Skeletal muscle cell (primary cell): ENCODE measurements at regions not wholly inside any gene's neighbourhood (a gene's known extent, or its start where the extent isn't known, plus 50 kb on each side); places are given as distances from the start of the nearest gene placed in this dataset.
"Not testable (repeated sequence)": the region's sequence is repeated elsewhere in the genome, so short reads cannot be mapped to it uniquely, and the experiment has no call there.

Experiments used
- DNase-seq: peaks from one replicate; pipeline ENCODE4 v3.0.0-alpha.2; 2010; ENCODE audit warnings: low read depth
- H3K4me3 ChIP-seq: 2 replicates; pipeline ENCODE4 v1.5.1; 2011; ENCODE audit warnings: low read depth, mild to moderate bottlenecking, control low read depth, low read length, moderate library complexity

GRCh38 chr21:19523061-19523460, 1119.5 kb upstream of the TMPRSS15 start:
- no peak for DNase-seq
- H3K4me3 ChIP-seq, result no peak overlapping the region

GRCh38 chr21:19523746-19524145, 1120.2 kb upstream of the TMPRSS15 start:
- DNase-seq, result peak; percentile 43
- no peak overlapping the region for H3K4me3 ChIP-seq

- no peak overlapping the region for H3K4me3 ChIP-seq
- no peak for DNase-seq
These were observed 1125.4 kb upstream of the TMPRSS15 start for GRCh38 chr21:19529031-19529430.

- H3K4me3 ChIP-seq, result no peak overlapping the region
- no peak for DNase-seq
These were observed 1131.8 kb upstream of the TMPRSS15 start for GRCh38 chr21:19535356-19535755.

- no peak for DNase-seq
- no peak overlapping the region for H3K4me3 ChIP-seq
These were observed 1133.5 kb upstream of the TMPRSS15 start for GRCh38 chr21:19537116-19537515.

- DNase-seq, result no peak
- H3K4me3 ChIP-seq, result no peak overlapping the region
These were observed 1136.7 kb upstream of the TMPRSS15 start for GRCh38 chr21:19540287-19540686.

- DNase-seq, result no peak
- H3K4me3 ChIP-seq, result no peak overlapping the region
These were observed 1138.0 kb upstream of the TMPRSS15 start for GRCh38 chr21:19541602-19542001.

- not testable (repeated sequence) for H3K4me3 ChIP-seq, DNase-seq
These were observed 1140.9 kb upstream of the TMPRSS15 start for GRCh38 chr21:19544493-19544892.

- no peak overlapping the region for H3K4me3 ChIP-seq
- no peak for DNase-seq
These were observed 1144.6 kb upstream of the TMPRSS15 start for GRCh38 chr21:19547951-19548840.

GRCh38 chr21:19553919-19554615, 1150.5 kb upstream of the TMPRSS15 start:
- DNase-seq, result no peak
- H3K4me3 ChIP-seq, result no peak overlapping the region

GRCh38 chr21:19557046-19557445, 1153.5 kb upstream of the TMPRSS15 start:
- H3K4me3 ChIP-seq, result no peak overlapping the region
- DNase-seq, result no peak

- H3K4me3 ChIP-seq, result no peak overlapping the region
- DNase-seq, result no peak
These were observed 1153.9 kb upstream of the TMPRSS15 start for GRCh38 chr21:19557488-19557887.

GRCh38 chr21:19565587-19565986, 1162.0 kb upstream of the TMPRSS15 start:
- H3K4me3 ChIP-seq, result no peak overlapping the region
- DNase-seq, result no peak

- H3K4me3 ChIP-seq, result no peak overlapping the region
- DNase-seq, result no peak
These were observed 1163.4 kb upstream of the TMPRSS15 start for GRCh38 chr21:19566975-19567374.

- no peak overlapping the region for H3K4me3 ChIP-seq
- no peak for DNase-seq
These were observed 1173.8 kb upstream of the TMPRSS15 start for GRCh38 chr21:19577381-19577780.

GRCh38 chr21:19590044-19590443, 1186.5 kb upstream of the TMPRSS15 start:
- no peak for DNase-seq
- H3K4me3 ChIP-seq, result no peak overlapping the region

GRCh38 chr21:19603011-19603593, 1199.5 kb upstream of the TMPRSS15 start:
- no peak overlapping the region for H3K4me3 ChIP-seq
- no peak for DNase-seq

- DNase-seq, result no peak
- H3K4me3 ChIP-seq, result no peak overlapping the region
These were observed 1204.6 kb upstream of the TMPRSS15 start for GRCh38 chr21:19608101-19608621.

- no peak for DNase-seq
- H3K4me3 ChIP-seq, result no peak overlapping the region
These were observed 1206.0 kb upstream of the TMPRSS15 start for GRCh38 chr21:19609611-19610010.

GRCh38 chr21:19621837-19622496, 1218.4 kb upstream of the TMPRSS15 start:
- no peak overlapping the region for H3K4me3 ChIP-seq
- no peak for DNase-seq
